Suprapubic skin (tissue), 3 donors: ENCODE measurements at regions not wholly inside any gene's neighbourhood (a gene's known extent, or its start where the extent isn't known, plus 50 kb on each side); places are given as distances from the start of the nearest gene placed in this dataset.

Source experiments
- CTCF ChIP-seq, 2 donors: fragments of 200-600 bp in 1 of 2; fragments of 450-650 bp in 1 of 2; sonication (generic) in 1 of 2; IDR thresholded peaks; one replicate each; pipeline ENCODE4 v1.5.1; 2016 to 2019; ENCODE audit warnings: antibody characterized with exemption in 2 of 2, mild to moderate bottlenecking in 1 of 2, moderate library complexity in 1 of 2
- POLR2A ChIP-seq, 2 donors: fragments of 450-650 bp; IDR thresholded peaks; one replicate each; pipeline ENCODE4 v1.6.1; 2017; ENCODE audit warnings: antibody characterized with exemption in 2 of 2, mild to moderate bottlenecking in 2 of 2, moderate library complexity in 2 of 2

GRCh38 chr2:155733091-155733853 is 599.2 kb downstream of the NR4A2 start:
- TF ChIP-seq CTCF (IDR thresholded peaks at IDR 0.05): no peak
- no peak for TF ChIP-seq POLR2A (IDR thresholded peaks at IDR 0.05)
